ENCODE measurements at regions not wholly inside any gene's neighbourhood (a gene's known extent, or its start where the extent isn't known, plus 50 kb on each side); places are given as distances from the start of the nearest gene placed in this dataset.

DNA sequence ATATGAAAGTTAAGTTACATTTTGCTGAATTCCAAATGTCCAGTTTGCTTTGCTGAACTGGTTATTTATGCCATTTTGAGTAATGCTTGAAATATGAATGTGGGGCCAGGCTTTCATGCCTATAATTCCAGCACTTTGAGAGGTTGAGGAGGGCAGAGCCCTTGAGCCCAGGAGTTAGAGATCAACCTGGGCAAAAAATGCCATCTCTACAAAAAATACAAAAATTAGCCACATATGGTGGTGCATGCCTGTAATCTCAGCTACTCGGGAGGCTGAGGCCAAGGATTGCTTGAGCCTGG lies 101.2 kb upstream of the ITGA6 start:
- no peak for TF ChIP-seq POLR2A (IDR thresholded peaks at IDR 0.05; ENCODE audit: low read depth)
- TF ChIP-seq, protein P1, sequence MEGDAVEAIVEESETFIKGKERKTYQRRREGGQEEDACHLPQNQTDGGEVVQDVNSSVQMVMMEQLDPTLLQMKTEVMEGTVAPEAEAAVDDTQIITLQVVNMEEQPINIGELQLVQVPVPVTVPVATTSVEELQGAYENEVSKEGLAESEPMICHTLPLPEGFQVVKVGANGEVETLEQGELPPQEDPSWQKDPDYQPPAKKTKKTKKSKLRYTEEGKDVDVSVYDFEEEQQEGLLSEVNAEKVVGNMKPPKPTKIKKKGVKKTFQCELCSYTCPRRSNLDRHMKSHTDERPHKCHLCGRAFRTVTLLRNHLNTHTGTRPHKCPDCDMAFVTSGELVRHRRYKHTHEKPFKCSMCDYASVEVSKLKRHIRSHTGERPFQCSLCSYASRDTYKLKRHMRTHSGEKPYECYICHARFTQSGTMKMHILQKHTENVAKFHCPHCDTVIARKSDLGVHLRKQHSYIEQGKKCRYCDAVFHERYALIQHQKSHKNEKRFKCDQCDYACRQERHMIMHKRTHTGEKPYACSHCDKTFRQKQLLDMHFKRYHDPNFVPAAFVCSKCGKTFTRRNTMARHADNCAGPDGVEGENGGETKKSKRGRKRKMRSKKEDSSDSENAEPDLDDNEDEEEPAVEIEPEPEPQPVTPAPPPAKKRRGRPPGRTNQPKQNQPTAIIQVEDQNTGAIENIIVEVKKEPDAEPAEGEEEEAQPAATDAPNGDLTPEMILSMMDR (IDR thresholded peaks at IDR 0.05): no peak
- TF ChIP-seq POLR2AphosphoS5 (IDR thresholded peaks at IDR 0.05): no peak
- no peak for TF ChIP-seq EP300 (IDR thresholded peaks at IDR 0.05)
